Suppressor macrophage treated with lipopolysaccharide for 1 hour (primary cell): ENCODE measurements at regions not wholly inside any gene's neighbourhood (a gene's known extent, or its start where the extent isn't known, plus 50 kb on each side); places are given as distances from the start of the nearest gene placed in this dataset.

Experiments used
- DNase-seq, 3 donors: peaks; one replicate each; pipeline ENCODE4 v3.0.0-alpha.2; 2020 to 2022

DNA sequence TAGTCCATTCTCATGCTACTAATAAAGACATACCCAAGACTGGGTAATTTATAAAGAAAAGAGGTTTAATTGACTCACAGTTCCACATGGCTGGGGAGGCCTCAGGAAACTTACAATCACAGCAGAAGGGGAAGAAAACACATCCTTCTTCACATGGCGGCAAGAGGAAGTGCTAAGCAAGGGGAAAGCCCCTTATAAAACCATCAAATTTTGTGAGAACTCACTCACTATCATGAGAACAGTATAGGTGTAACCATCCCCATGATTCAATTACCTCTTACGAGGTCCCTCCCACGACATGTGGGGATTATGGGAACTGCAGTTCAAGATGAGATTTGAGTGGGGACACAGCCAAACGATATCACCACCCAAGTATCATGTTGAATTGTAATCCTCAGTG, 52.7 kb upstream of the FOXO6 start:
- peak; percentile 43 to 69 (median 57) for DNase-seq

DNA sequence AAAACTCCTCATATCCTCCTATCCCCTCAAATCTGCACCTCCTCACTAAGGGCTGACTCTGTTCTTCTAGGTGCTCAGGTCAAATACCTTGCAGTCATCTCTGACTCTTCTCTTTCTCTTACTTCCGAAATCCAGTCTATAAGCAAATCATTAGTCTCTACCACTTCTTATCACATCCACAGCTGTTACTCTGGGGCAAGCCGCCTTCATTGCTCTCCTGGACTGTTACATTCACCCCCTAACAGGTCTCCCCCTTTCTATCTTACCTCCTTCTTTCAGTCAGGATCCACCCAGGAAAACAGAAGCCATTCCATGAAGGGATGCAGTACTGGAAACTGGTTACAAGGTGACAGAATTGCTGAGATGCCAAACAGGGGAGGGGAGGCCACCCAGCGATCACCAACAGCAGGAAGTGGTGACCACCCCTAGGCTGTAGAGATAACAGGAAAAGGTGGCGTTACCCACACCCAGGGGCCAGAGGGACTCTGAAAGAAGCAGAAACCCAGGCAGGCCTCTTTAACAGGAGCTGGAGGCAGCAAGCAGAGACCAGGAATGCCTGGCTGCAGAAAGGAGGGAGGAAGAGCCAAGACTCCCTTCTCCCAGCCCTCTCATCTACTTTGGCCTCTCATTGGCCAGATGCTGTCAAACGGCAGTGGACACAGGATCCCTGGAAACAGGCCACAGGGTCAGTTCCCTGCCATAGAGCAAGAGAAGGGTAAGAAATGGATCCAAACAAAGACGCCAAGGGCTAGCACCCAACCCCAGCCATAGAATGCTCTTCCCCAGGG, 55.5 kb upstream of the FOXO6 start:
- no peak for DNase-seq

DNA sequence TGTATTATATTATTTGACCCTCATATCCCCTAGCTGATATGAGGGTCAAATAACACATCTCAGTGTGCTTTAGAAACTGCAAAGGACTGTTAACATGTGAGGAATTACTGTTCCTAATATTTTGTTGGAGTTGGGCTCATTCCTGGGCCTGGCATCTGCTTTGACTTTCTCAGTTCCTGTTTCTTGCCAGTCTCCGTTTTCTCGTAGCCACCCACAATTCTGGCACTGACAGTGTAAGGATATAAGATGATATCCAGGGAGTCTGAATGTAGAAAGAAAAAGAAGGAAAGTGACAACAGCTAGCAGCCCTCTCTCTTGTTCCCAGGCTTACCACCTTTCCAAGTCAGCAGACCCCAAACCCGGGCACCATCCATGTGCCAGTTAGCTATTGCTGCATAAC, 54.4 kb upstream of the SCMH1 start:
- peak in 2 of 3 donors; percentile 21 to 36 for DNase-seq

DNA sequence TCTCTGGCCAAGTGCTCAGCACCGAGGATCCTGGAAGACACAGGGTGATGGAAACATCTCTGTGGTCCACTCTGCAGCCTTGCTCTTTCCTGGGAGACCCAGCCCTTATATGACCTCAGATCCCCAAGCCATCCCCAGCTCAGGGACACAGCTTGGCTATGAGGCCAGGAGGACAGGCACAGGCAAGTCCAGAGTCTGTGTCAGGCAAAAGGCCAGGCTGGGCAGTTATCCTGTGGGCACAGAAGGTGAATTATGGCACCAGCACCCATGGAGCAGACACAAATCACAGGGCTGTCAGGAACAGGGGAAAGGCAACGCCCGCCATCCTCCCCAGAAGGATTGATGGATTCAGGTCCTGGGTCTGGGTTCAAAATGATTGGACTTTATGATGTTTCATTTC, 52.1 kb upstream of the SCMH1 start:
- DNase-seq = no peak

DNA sequence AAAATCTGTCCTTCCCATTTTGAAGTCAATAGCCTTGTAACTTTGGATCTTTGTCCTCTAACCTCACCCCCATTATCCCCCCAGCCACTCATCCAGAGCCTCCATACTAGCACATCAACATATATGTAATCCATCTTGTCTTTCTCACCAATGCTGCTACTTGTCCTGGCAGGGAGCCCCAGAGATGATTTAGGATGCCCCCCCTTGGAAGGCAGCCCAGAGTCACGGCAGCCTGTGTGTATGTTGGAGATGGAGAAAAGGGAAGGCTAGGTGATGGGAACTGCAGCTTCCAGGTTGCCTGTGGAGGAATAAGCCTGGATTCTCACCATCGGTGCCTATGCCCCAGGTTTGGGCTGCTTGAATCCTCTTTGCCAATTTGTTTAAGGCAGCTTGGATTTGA, 51.7 kb upstream of the SCMH1 start:
- no peak for DNase-seq
